NCI-H345 treated with DMSO at 0.1 percent for 48 hours (cell line): ENCODE measurements at regions not wholly inside any gene's neighbourhood (a gene's known extent, or its start where the extent isn't known, plus 50 kb on each side); places are given as distances from the start of the nearest gene placed in this dataset.

Experiments used
- DNase-seq: peaks from one replicate; lab custom pipeline; 2025; ENCODE audit not compliant: unreplicated experiment; lab: John Stamatoyannopoulos, UW

DNA sequence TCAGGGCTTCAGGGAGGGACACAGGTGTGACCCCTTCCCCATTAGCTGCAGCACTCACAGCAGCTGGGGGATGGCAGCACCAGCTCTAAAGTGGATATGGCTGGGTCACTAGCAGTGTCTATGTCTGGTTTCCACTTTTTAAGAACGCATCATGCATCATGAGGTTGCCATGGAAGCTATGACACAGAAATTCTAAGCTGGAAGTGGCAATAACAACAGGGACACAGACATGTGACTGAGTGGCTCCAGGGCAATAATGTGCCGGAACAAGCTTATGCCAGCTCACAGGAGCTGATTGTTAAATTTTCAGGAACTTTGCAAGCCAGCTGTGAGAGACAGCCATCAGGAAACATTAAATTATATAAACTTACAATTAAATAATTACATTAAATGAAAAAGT is 51.2 kb upstream of the NFASC start:
- no peak for DNase-seq
